ENCODE measurements at regions not wholly inside any gene's neighbourhood (a gene's known extent, or its start where the extent isn't known, plus 50 kb on each side); places are given as distances from the start of the nearest gene placed in this dataset.
"Not testable (repeated sequence)": the region's sequence is repeated elsewhere in the genome, so short reads cannot be mapped to it uniquely, and the experiment has no call there.

GRCh38 chr4:110424144-110424543 lies 51.8 kb upstream of the ENPEP start:
- TF ChIP-seq MAX (IDR thresholded peaks at IDR 0.05; ENCODE audit: low read depth, low read length) (no peak), CTCF (IDR thresholded peaks at IDR 0.05; ENCODE audit: low read depth, low read length) (no peak), POLR2A (IDR thresholded peaks at IDR 0.05; ENCODE audit: extremely low read depth, insufficient read length) (no peak), MYC (IDR thresholded peaks at IDR 0.05; ENCODE audit: low read depth, low read length) (no peak)
- no peak for DNase-seq (ENCODE audit: low read depth)
- no peak overlapping the region for H3K4me3 ChIP-seq (ENCODE audit: low read depth, low read length)

- H3K4me3 ChIP-seq (ENCODE audit: low read depth, low read length), result no peak overlapping the region
- no peak for DNase-seq (ENCODE audit: low read depth)
- TF ChIP-seq CTCF (IDR thresholded peaks at IDR 0.05; ENCODE audit: low read depth, low read length) (no peak), MAX (IDR thresholded peaks at IDR 0.05; ENCODE audit: low read depth, low read length) (no peak), POLR2A (IDR thresholded peaks at IDR 0.05; ENCODE audit: extremely low read depth, insufficient read length) (no peak), MYC (IDR thresholded peaks at IDR 0.05; ENCODE audit: low read depth, low read length) (no peak)
These were observed 57.3 kb upstream of the ENPEP start for GRCh38 chr4:110418641-110419040.

GRCh38 chr4:110417136-110417535 lies 58.8 kb upstream of the ENPEP start:
- H3K4me3 ChIP-seq (ENCODE audit: low read depth, low read length), result no peak overlapping the region
- TF ChIP-seq POLR2A (IDR thresholded peaks at IDR 0.05; ENCODE audit: extremely low read depth, insufficient read length) (no peak), MYC (IDR thresholded peaks at IDR 0.05; ENCODE audit: low read depth, low read length) (no peak)
- no peak for DNase-seq (ENCODE audit: low read depth)

- H3K4me3 ChIP-seq (ENCODE audit: low read depth, low read length), result no peak overlapping the region
- no peak for DNase-seq (ENCODE audit: low read depth)
- TF ChIP-seq MAX (IDR thresholded peaks at IDR 0.05; ENCODE audit: low read depth, low read length) (no peak), CTCF (IDR thresholded peaks at IDR 0.05; ENCODE audit: low read depth, low read length) (no peak), POLR2A (IDR thresholded peaks at IDR 0.05; ENCODE audit: extremely low read depth, insufficient read length) (no peak), MYC (IDR thresholded peaks at IDR 0.05; ENCODE audit: low read depth, low read length) (no peak)
These were observed 60.5 kb upstream of the ENPEP start for GRCh38 chr4:110415478-110415877.

GRCh38 chr4:110415041-110415440 lies 60.9 kb upstream of the ENPEP start:
- TF ChIP-seq MYC (IDR thresholded peaks at IDR 0.05; ENCODE audit: low read depth, low read length) (no peak), POLR2A (IDR thresholded peaks at IDR 0.05; ENCODE audit: extremely low read depth, insufficient read length) (no peak), CTCF (IDR thresholded peaks at IDR 0.05; ENCODE audit: low read depth, low read length) (no peak), MAX (IDR thresholded peaks at IDR 0.05; ENCODE audit: low read depth, low read length) (no peak)
- no peak overlapping the region for H3K4me3 ChIP-seq (ENCODE audit: low read depth, low read length)
- DNase-seq (ENCODE audit: low read depth), result no peak

GRCh38 chr4:110414561-110414920 lies 61.4 kb upstream of the ENPEP start:
- TF ChIP-seq CTCF (IDR thresholded peaks at IDR 0.05; ENCODE audit: low read depth, low read length), result no peak
- no peak for TF ChIP-seq MAX (IDR thresholded peaks at IDR 0.05; ENCODE audit: low read depth, low read length)
- TF ChIP-seq POLR2A (IDR thresholded peaks at IDR 0.05; ENCODE audit: extremely low read depth, insufficient read length), result no peak
- TF ChIP-seq MYC (IDR thresholded peaks at IDR 0.05; ENCODE audit: low read depth, low read length), result no peak
- no peak for DNase-seq (ENCODE audit: low read depth)
- H3K4me3 ChIP-seq (ENCODE audit: low read depth, low read length), result no peak overlapping the region

GRCh38 chr4:110413807-110414560 lies 62.0 kb upstream of the ENPEP start:
- not testable (repeated sequence) for DNase-seq (ENCODE audit: low read depth); H3K4me3 ChIP-seq (ENCODE audit: low read depth, low read length)
